ENCODE measurements at regions not wholly inside any gene's neighbourhood (a gene's known extent, or its start where the extent isn't known, plus 50 kb on each side); places are given as distances from the start of the nearest gene placed in this dataset.

- TF ChIP-seq, protein P1, sequence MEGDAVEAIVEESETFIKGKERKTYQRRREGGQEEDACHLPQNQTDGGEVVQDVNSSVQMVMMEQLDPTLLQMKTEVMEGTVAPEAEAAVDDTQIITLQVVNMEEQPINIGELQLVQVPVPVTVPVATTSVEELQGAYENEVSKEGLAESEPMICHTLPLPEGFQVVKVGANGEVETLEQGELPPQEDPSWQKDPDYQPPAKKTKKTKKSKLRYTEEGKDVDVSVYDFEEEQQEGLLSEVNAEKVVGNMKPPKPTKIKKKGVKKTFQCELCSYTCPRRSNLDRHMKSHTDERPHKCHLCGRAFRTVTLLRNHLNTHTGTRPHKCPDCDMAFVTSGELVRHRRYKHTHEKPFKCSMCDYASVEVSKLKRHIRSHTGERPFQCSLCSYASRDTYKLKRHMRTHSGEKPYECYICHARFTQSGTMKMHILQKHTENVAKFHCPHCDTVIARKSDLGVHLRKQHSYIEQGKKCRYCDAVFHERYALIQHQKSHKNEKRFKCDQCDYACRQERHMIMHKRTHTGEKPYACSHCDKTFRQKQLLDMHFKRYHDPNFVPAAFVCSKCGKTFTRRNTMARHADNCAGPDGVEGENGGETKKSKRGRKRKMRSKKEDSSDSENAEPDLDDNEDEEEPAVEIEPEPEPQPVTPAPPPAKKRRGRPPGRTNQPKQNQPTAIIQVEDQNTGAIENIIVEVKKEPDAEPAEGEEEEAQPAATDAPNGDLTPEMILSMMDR (IDR thresholded peaks at IDR 0.05 in 8 of 11, conservative IDR thresholded peaks at IDR 0.05 in 3 of 11), result no peak
- TF ChIP-seq POLR2A (IDR thresholded peaks at IDR 0.05) (no peak), POLR2AphosphoS5 (IDR thresholded peaks at IDR 0.05) (peak in 1 of 3 donors; percentile 34)
These were observed 135.6 kb upstream of the SLC22A23 start for GRCh38 chr6:3592371-3592941.

All from spleen (tissue), 7 donors.